ENCODE measurements at regions not wholly inside any gene's neighbourhood (a gene's known extent, or its start where the extent isn't known, plus 50 kb on each side); places are given as distances from the start of the nearest gene placed in this dataset.

DNA sequence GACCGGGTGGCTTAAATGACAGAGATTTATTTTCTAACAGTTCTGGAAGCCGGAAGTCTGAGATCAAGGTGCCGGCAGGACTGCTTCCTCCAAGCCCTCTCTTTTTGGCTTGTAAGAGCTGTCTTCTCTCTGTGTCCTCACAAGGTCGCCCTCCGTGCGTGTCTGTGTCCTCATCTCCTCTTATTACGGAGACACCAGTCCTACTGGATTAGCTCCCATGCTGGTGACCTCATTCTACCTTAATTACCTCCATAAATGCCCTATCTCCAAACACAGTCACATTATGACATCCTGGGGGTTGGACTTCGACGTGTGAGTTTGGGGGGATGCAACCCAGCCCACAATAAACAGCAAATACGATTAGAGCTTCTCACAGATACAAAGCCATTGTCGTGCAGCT is 161.5 kb downstream of the FOXL1 start:
- Histone ChIP-seq H3K4me2 (ENCODE audit: control insufficient read depth, insufficient read depth) (no peak overlapping the region), H3K36me3 (ENCODE audit: control insufficient read depth in 2 of 2, insufficient read depth in 2 of 2, low read length in 1 of 2) (no peaks in the 10 kb centered on the region), H2AFZ (ENCODE audit: control insufficient read depth, low read depth, low read length) (no peak overlapping the region), H3K79me2 (ENCODE audit: control insufficient read depth, insufficient read depth, low read length) (no peaks in the 10 kb centered on the region), H3K9me3 (replicated peaks; ENCODE audit: control insufficient read depth, insufficient read depth, low read length) (no peaks in the 10 kb centered on the region), H3K27ac (ENCODE audit: control insufficient read depth, insufficient read depth) (no peak overlapping the region), H3K4me1 (ENCODE audit: control insufficient read depth, insufficient read depth, low read length) (no peaks in the 10 kb centered on the region), H3K4me3 (no peak overlapping the region), H4K20me1 (ENCODE audit: control insufficient read depth, insufficient read depth) (no peaks in the 10 kb centered on the region), H3K27me3 (replicated peaks in 1 of 2; ENCODE audit: control insufficient read depth in 2 of 2, insufficient read depth in 2 of 2, low read length in 1 of 2) (peaks cover 3 to 9% of the 10 kb centered on the region in 2 experiments), H3K9ac (ENCODE audit: control insufficient read depth, insufficient read depth, low read length) (no peak overlapping the region)
- in situ Hi-C loops (cut with MboI): no loop called here
- ChIA-PET CTCF (no interaction called here), SMC1A (ENCODE audit: uncharacterized antibody, unreplicated experiment) (interaction anchor here (1.2 kb wide), 1 partner anchor 17 kb away, joined by 3 read pairs; no protein-coding TSS in a partner anchor), RAD21 (ENCODE audit: unreplicated experiment) (no interaction called here), POLR2A (no interaction called here)
- FAIRE-seq (no peak), DNase-seq (ENCODE audit: low read depth, low spot score) (no peak), ATAC-seq (no peak)
- intact Hi-C loops (cut with micrococcal nuclease; ENCODE audit: unreplicated experiment): no loop called here
- TF ChIP-seq MXI1 (IDR thresholded peaks at IDR 0.05; ENCODE audit: low read depth, low read length) (no peak), IKZF2 (IDR thresholded peaks at IDR 0.05) (no peak), ETV6 (conservative IDR thresholded peaks at IDR 0.05 in 1 of 2, IDR thresholded peaks at IDR 0.05 in 1 of 2; ENCODE audit: borderline replicate concordance in 1 of 2, low read depth in 1 of 2) (no peak), MYC (IDR thresholded peaks at IDR 0.05; ENCODE audit: insufficient read depth, insufficient read length, insufficient replicate concordance, low read length, severe bottlenecking) (no peak), ZZZ3 (IDR thresholded peaks at IDR 0.05; ENCODE audit: control insufficient read depth, insufficient read length, low read depth) (no peak), CHD2 (IDR thresholded peaks at IDR 0.05; ENCODE audit: borderline replicate concordance, low read depth, low read length) (no peak)
- no TSS peak for BruUV-seq (replicated peaks)
- WGBS (ENCODE audit: insufficient coverage, insufficient replicate concordance, low lambda C conversion rate, missing lambda C conversion rate): 28% methylated on average over 11 of the region's 11 CpGs

GRCh38 chr16:86740298-86740697 is 161.9 kb downstream of the FOXL1 start:
- Histone ChIP-seq H3K4me2 (ENCODE audit: control insufficient read depth, insufficient read depth) (no peak overlapping the region), H3K9me3 (replicated peaks; ENCODE audit: control insufficient read depth, insufficient read depth, low read length) (no peaks in the 10 kb centered on the region), H4K20me1 (ENCODE audit: control insufficient read depth, insufficient read depth) (no peaks in the 10 kb centered on the region), H3K79me2 (ENCODE audit: control insufficient read depth, insufficient read depth, low read length) (no peaks in the 10 kb centered on the region), H3K27me3 (replicated peaks in 1 of 2; ENCODE audit: control insufficient read depth in 2 of 2, insufficient read depth in 2 of 2, low read length in 1 of 2) (peaks cover 3 to 9% of the 10 kb centered on the region in 2 experiments), H2AFZ (ENCODE audit: control insufficient read depth, low read depth, low read length) (no peak overlapping the region), H3K36me3 (ENCODE audit: control insufficient read depth in 2 of 2, insufficient read depth in 2 of 2, low read length in 1 of 2) (no peaks in the 10 kb centered on the region), H3K9ac (ENCODE audit: control insufficient read depth, insufficient read depth, low read length) (no peak overlapping the region), H3K27ac (ENCODE audit: control insufficient read depth, insufficient read depth) (no peak overlapping the region), H3K4me3 (no peak overlapping the region), H3K4me1 (ENCODE audit: control insufficient read depth, insufficient read depth, low read length) (no peaks in the 10 kb centered on the region)
- WGBS (ENCODE audit: insufficient coverage, insufficient replicate concordance, low lambda C conversion rate, missing lambda C conversion rate): 42% methylated on average over 13 of the region's 17 CpGs
- no TSS peak for BruUV-seq (replicated peaks)
- POLR2A ChIA-PET: no interaction called here
- no peak for FAIRE-seq
- CTCF ChIA-PET: no interaction called here
- intact Hi-C loops (cut with micrococcal nuclease; ENCODE audit: unreplicated experiment): no loop called here
- no peak for TF ChIP-seq ETV6 (conservative IDR thresholded peaks at IDR 0.05 in 1 of 2, IDR thresholded peaks at IDR 0.05 in 1 of 2; ENCODE audit: borderline replicate concordance in 1 of 2, low read depth in 1 of 2)
- TF ChIP-seq CREM (IDR thresholded peaks at IDR 0.05; ENCODE audit: low read depth): no peak
- no peak for TF ChIP-seq NFYB (IDR thresholded peaks at IDR 0.05; ENCODE audit: insufficient read depth, low read depth, low read length)
- TF ChIP-seq MXI1 (IDR thresholded peaks at IDR 0.05; ENCODE audit: low read depth, low read length): no peak
- no peak for TF ChIP-seq HDGF (IDR thresholded peaks at IDR 0.05)
- no peak for TF ChIP-seq RCOR1 (conservative IDR thresholded peaks at IDR 0.05; ENCODE audit: low read depth, low read length)
- TF ChIP-seq CTCF (IDR thresholded peaks at IDR 0.05 in 2 of 3, conservative IDR thresholded peaks at IDR 0.05 in 1 of 3; ENCODE audit: control insufficient read depth in 2 of 3, extremely low read depth in 1 of 3, insufficient read depth in 1 of 3, low read depth in 3 of 3, low read length in 3 of 3): no peak
- no peak for TF ChIP-seq TARDBP (IDR thresholded peaks at IDR 0.05; ENCODE audit: borderline replicate concordance)
- in situ Hi-C loops (cut with MboI): no loop called here
- DNase-seq (ENCODE audit: low read depth, low spot score): no peak
- no peak for ATAC-seq
- RAD21 ChIA-PET (ENCODE audit: unreplicated experiment): no interaction called here
- SMC1A ChIA-PET (ENCODE audit: uncharacterized antibody, unreplicated experiment): interaction anchor here (1.2 kb wide), 1 partner anchor 17 kb away, joined by 3 read pairs; no protein-coding TSS in a partner anchor
